ENCODE measurements at regions not wholly inside any gene's neighbourhood (a gene's known extent, or its start where the extent isn't known, plus 50 kb on each side); places are given as distances from the start of the nearest gene placed in this dataset.
"Not testable (repeated sequence)": the region's sequence is repeated elsewhere in the genome, so short reads cannot be mapped to it uniquely, and the experiment has no call there.

DNA sequence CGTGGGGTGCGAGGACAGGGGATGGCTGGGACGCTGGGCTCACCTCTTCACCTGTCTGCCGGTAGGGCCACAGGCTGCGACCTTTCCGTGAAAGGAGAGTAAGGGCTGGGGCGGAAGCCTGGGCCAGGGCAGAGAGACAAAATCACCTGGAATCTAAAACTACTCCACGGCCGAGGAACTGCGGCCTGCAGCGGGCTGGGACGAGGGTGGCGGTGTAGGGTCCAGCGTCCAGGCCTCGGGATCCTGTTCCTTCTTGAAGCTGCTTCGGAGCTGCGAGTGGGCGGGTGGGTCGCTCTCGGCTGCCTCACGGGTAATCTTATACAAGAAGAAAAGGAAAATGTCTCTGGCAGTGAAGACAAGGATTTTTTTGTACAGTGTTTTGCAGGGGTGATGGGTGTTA, 356.5 kb downstream of the ZNF33B start:
- TF ChIP-seq, protein P1, sequence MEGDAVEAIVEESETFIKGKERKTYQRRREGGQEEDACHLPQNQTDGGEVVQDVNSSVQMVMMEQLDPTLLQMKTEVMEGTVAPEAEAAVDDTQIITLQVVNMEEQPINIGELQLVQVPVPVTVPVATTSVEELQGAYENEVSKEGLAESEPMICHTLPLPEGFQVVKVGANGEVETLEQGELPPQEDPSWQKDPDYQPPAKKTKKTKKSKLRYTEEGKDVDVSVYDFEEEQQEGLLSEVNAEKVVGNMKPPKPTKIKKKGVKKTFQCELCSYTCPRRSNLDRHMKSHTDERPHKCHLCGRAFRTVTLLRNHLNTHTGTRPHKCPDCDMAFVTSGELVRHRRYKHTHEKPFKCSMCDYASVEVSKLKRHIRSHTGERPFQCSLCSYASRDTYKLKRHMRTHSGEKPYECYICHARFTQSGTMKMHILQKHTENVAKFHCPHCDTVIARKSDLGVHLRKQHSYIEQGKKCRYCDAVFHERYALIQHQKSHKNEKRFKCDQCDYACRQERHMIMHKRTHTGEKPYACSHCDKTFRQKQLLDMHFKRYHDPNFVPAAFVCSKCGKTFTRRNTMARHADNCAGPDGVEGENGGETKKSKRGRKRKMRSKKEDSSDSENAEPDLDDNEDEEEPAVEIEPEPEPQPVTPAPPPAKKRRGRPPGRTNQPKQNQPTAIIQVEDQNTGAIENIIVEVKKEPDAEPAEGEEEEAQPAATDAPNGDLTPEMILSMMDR (IDR thresholded peaks at IDR 0.05): not testable (repeated sequence)
- not testable (repeated sequence) for TF ChIP-seq POLR2A, EP300, POLR2AphosphoS5 (IDR thresholded peaks at IDR 0.05)
